ENCODE measurements at regions not wholly inside any gene's neighbourhood (a gene's known extent, or its start where the extent isn't known, plus 50 kb on each side); places are given as distances from the start of the nearest gene placed in this dataset.
A peak's percentile ranks its signal among the peaks of the same experiment; 100 is the strongest.
"Not testable (repeated sequence)": the region's sequence is repeated elsewhere in the genome, so short reads cannot be mapped to it uniquely, and the experiment has no call there.

DNA sequence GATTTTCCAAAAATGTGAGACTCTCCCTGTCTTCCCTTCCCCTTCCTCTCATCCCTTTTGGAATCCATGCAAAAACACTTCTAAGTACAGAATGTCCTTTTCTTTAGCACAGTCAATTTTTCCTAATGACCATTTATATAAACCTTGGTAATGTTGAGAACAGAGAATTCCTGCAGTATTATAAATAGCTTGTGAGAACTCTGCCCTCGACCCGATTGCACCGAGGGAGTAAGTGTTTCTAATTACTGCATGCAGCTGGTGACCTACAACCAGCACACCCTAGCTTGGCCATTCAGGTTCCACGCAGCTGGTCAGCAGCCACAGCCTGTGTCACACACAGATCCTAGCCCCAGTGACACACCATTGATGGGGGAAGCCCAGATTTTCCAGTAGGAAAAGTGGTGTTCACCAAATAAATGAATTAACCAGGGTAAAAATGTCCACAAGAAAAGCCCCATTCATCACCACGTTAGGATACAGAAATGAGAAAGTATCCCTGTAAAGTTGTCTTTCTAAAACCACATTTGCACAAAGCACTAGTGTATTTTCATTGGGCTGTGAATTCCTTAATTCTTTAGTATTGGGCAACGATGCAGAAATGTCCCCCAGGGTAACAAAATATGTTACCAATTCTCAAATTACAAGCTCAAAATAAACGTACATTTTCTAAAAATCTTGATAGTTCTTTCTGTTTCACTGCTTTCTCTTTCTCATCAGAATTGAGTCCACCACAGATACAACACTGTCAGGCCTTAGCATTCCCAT, 499.0 kb upstream of the KLF6 start:
- no peak for DNase-seq

DNA sequence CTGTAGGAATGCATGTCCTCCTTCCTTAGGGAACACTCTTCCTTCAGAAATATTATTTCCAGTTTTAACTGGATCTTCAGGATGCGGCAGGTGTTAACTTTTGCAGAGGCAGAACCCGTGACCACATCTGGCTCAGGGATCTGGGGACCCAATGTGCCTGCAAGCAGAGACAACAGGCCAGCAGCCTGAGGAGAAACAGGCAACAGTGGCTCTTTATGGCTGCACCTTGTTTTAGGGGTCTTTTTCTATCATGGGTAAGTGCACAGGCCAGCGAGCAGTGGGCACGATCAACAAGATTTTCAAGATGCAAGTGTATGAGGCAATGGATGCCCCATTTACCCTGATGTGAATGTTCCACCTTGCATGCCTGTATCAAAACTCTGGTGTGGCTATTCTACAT, 497.5 kb upstream of the KLF6 start:
- DNase-seq = no peak

DNA sequence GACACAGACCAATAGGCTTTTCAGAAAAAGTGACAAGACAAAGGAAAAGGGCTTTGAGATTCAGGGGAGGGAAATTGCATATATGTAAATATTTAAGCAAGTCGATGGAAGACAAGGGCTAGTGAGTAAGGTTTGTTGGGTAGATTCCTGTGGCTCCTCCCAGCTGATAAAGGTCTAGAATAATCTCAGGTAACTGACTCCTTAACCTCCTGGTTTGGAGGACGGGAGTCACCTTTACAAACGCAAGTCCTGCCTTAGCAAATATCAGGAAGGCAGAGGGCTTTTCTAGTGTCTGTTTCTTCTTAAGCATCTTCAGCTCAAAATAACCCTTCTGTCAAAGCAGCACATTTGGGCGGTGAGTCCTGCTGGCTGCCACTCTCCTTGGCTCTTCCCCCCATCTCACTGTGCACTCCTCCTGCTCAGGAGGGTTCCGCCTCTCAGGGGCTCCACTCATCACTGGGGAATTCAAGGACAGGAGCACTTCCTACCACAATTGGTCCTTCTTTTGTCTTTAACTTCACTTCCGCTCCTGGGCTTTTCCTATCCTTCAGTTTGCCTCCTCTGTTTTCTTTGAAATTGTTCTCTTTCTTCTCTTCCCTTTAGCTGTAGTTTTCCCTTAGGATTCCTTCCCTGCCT, 496.3 kb upstream of the KLF6 start:
- no peak for DNase-seq

DNA sequence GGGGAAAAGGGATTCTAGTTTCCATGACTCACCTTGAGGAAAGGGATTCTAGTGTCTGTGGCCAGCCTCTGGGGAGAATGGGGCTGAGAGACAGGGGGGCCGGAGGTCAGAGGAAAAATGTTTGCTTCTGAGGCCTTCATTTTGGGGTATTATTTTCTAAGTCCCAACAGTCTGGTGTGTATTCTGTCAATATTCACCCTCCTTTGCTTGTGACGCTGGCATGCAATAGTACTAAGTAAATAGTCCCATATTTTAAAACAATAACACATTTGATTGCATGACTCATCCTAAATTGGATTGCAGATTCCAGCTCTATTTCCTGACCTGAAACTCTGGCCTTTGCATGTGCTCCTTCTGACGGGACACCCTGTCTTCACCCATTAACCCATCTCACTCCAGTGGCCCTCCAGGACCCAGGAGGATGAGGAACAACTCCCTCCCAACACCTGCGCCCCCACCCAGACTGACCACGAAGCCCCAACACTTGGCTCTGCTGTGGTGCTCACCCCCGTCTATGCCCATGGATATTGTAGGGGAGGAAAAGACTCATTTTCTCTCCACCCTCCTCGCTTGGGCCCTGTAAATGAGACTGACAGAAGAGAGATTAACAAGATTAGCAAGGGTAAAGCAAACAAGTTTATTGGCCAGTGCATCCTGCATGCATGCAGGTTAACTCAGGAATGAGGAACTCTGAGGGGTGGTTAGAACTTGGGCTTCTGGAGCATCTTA, 495.6 kb upstream of the KLF6 start:
- DNase-seq = peak; percentile 79

DNA sequence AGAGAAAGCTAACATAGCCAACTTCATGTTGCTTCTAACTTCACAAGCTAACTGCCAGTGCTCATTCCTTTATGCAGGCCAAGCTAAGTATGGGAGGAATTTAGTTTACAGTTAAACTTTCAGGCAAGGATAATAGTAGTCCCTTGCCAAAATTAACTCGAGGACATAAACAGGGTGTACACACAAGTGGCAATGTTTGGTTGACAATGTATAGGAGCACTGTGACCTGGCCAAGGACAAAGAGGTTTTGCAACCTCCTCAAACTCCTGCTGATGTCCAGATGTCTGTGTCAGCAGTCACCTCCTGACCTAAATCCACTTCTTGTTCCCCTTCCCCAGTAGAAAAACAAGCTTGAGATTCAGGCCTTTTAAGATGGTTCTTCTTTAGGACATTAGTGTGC, 494.6 kb upstream of the KLF6 start:
- DNase-seq = no peak

DNA sequence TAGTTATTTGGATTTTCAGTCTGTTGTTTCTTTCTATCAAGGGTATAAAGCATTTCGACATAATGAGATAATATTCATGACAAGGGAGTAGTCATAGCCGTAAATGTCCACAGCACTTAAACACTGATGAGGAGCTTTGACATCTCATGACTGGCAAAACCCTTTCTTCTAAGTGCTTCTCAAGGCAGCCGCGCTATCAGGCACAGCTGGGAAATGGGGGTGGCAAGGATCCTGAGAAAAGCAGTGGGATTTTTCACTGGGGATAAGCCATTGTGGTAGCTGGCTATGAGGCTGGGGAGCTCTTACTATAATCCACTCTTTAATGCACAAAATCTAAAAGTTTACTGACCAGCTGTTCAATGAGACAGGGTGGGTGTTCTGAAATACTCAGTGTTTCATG, 493.2 kb upstream of the KLF6 start:
- no peak for DNase-seq

DNA sequence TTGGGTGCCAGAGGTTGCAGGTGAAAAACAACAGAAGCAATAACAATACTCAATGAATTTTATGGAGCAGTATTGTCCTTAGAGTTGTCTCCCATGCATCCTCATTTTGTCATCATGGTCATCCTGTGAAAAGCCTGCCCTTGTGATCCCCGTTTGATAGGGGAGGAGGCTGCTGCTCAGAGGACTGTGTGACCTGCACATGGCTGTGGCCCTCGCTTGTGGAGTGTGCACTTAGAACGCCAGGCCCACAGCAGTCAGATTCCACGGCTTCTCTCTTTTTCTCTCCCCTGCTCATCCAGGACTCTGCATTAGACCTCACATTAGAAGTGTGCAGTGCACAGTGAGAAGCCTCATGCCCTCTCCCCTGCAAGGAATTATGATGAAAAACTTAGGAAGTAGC, 491.1 kb upstream of the KLF6 start:
- DNase-seq = no peak

DNA sequence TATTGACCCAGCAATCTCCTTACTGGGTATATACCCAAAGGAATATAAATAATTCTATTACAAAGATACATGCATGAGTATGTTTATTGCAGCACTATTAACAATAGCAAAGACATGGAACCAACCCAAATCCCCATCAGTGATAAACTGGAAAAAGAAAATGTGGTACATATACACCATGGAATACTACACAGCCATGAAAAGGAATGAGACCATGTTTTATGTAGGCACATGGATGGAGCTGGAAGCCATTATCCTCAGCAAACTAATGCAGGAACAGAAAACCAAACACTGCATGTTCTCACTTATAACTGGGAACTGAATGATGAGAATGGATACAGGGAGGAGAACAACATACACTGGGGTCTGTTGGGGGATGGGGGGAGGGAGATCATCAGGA, 489.7 kb upstream of the KLF6 start:
- not testable (repeated sequence) for DNase-seq

DNA sequence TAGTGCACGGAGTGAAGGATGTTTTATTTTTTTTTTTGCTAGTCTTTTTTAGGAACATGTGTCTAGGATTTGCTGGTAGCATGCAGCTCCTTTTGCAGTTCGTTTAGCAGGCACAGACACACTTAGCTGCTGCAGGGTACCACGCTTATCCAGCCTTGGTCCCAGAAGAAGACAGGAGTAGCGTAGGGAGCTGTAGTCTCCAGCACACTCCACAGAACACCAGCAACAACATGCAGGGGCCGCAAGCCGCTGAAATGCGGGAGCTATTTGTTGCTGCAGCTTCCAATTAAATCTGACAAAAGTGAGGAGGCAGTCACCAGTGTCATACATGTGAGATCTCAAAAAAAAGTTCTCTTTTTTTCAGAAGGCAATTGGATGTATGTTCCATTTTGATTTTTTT, 486.2 kb upstream of the KLF6 start:
- DNase-seq = no peak

DNA sequence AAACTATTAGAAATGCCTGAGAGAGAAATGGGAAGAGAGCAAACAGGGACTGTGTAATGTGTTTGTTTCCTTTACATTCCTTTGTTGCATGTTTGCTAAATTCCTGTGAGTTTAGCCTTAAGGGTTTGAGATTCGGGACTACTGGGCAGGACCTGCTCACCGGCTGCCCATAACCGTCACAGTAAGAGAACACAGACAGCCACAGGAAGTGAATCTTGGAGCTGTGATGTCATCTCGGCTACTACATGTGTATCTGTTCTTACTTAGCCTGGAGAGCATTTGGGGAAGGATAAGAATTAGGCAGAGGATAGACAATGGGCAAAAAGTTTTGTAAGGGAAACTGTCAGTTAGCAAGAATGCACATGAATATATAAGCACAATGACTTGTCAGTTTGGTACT, 485.1 kb upstream of the KLF6 start:
- DNase-seq = peak; percentile 77

DNA sequence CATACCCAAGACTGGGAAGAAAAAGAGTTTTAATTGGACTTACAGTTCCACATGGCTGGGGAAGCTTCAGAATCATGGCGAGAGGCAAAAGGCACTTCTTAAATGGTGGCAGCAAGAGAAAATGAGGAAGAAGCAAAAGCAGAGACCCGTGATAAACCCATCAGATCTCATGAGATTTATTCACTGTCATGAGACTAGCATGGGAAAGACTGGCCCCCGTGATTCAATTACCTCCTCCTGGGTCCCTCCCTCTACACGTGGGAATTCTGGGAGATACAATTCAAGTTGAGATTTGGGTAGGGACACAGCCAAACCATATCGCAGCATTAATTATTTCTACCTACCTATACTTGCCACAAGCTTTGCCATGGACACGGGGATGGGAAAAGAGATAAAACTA, 483.5 kb upstream of the KLF6 start:
- not testable (repeated sequence) for DNase-seq

DNA sequence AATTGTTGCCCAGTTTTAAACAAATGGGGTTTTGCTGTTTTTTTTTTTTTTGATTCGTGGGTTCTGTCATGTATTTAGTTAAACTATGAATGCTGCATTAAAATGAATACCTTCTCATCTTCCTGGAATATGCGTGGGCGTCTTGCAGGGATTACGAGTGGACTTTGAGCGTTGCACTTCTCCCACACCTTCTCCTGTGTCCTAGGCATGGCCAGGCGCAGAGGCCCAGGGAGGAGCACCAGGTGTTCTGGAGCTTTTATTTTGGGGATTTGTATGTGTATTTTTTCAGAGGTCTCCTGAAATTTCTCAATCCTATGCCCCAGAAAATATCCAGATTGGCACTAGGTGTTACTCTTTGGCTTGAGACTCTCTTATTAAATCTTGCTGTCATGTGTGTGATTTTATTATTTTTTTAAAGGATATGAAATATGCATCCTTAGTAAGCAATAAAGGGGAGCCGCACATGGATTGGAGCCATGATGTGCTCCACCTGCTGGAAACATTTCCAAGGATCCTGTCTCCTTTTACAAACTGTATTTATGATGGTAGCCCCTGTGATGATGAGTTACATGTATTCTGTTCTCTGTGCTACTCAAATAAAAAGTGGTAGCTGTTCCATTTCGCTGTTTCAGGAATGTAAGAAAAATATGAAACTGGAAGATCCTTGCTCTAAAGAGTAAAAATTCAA, 482.2 kb upstream of the KLF6 start:
- peak; percentile 63 for DNase-seq

DNA sequence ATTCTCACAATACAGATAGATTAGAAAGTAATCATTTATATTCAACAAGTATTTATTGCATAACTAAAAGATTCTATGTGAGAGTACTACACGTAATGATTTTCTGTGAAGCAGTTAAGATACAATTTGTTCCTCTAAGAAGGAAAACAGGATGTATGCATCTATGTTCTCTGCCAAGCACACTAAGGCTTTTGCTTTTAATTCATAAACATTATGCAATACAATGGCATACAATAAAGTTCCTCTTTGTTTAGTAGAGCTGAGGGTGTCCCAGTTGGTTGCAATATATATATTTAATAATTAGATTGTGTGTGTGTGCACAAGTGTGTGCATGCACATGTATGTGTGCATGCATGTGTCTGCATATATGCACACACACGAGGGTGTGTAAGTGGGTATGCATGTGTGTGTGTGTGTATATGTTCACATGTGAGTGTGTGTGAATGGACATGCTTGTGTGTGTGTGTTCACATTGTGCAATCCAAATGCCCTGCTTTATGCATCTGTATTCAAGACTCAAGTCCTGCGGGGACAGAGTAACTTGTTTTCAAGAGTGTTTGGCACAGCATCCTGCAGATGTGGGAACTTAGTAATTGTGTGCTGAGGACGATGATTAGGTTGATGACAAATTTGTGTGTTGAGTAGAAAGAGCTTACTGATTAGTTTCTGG, 481.5 kb upstream of the KLF6 start:
- peak; percentile 80 for DNase-seq

DNA sequence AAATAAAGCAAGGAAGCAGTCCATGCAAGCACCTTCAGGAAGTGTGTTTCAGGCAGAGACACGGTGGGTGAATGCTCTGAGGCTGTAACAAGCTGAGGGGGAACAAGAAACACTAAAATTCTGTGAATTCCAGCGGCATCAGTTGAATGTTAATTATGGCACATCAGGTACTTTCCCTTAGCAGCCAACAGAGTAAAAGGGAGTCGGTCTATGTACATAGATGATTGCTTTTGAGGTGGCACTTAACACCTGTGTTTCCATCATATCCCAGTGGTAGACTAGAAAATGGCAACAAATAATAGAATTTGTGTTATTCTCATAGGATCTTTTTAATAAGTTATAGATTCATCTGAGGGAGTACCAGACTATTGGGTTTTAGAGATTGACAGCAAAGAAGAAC, 481.0 kb upstream of the KLF6 start:
- DNase-seq = no peak

DNA sequence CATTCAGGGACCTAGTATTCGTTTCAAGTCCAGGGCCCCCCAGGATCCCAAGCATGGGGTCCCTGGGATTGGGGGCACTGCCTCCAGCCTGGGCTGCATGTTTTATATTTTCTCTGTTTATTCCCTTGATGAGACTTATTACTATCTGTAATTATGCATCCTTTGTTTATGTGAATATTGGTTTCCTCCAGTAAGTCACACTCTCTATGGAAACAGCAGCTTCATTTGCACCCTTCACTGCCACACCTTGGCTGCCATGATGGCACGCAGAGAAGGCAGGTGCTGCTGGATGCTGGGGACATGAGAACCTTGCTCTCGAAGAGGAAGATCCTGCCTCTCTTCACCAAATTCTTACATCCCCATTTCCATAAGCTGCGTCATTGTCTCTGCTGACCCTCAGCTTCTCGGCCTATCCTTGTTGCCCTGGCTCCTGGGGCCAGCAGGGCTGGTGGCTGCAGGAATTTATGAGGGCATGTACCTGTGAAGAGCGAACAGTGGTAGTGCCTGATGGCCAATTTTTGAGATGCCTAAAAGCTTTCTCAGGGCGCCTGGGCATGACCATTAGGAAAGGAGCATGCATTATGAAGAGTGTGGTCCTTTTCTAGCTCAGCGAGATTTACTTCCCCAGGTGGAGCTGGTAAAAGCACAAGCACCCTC, 479.3 kb upstream of the KLF6 start:
- no peak for DNase-seq

DNA sequence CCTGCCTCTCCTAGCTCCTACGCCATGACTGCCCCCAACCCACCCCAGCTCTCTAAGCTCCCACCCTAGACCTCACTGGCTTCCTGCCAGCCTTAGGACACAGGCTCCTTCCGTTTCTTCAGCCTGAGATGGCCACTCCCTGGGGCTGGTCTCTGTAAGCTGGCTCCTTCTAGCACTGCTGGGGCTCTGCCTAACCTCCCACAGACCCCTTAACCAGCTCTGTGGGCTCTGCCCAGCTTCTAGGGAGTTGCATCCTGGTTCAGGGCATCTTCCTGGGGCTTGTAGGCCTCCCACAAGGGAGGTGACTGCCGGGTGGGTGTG, 478.6 kb upstream of the KLF6 start:
- no peak for DNase-seq

DNA sequence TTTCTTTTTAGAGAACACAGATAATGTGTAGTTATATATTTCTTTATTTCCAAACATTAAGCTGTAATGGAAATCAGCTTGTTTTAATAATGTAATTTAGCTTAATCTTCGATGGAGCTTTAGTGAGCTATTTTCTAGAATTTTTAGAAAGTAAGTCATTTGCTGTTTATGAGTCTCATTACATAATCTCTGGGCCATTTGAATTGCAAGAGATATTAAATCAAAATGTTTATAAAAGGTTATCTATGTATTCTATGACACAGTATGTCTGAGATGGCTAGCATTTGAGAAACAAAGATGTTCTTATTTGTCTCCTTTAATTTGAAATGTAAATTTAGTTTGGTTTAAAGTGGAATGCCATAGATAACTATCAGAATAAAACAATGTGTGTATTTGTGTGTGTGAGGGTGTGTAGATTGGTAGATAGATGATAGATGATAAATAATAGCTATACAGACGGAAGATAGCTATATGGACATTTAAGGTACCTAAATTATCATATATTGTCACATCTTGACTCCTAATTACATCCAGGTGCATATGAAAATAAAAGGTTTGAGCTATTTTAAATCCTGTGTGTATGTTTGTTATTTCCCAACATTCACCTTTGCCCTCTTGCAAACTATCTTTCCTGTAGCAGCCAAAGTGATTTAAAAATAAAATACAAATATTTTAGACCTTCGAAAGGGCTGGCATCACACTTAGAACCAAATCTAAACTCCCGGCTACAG, 478.0 kb upstream of the KLF6 start:
- no peak for DNase-seq

DNA sequence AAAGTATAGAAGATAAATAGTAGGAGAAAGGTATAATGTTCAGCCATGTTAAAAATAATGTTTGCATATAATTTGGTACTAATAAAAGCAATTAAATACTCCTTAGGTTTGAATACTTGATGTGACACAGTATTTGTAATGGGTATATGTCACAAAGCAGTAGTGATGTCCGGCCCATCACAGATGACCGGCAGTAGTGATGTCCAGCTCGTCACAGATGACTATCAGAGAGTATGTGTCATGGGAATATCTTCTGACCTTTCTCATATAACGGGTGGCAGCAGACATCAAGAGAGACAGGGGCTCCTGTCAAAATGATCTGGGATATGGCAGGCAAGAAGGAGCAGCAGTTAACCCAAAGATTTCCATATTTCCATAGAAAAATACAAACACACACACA, 477.4 kb upstream of the KLF6 start:
- DNase-seq = no peak

DNA sequence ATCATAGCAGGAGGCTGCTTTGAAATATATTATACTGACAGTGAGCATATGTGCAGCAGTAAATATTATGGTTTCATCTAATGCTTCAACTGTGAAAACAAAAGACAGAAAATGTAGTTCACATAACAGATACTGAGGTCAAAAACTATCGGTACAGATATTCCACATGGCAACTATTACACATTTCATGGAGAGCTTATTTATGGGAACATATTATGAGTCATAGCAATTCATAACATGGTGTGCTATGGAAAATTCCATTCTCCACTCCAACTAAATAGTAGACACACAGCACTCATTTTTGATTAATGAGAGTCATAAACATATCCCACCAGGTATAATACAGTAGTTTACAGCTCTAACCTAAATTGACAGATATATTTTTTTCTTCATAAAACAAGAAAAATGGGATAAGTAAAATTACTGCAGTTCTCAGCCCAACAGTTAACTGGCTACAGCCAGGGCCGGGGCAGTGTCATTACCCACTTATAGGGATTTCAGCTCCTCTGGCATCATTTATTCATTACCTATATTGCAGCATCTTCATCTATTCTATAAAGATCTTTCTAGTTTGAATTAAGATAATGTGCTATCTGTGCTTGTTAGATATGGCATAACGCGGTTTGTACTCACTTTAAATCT, 475.6 kb upstream of the KLF6 start:
- DNase-seq = peak; percentile 86

DNA sequence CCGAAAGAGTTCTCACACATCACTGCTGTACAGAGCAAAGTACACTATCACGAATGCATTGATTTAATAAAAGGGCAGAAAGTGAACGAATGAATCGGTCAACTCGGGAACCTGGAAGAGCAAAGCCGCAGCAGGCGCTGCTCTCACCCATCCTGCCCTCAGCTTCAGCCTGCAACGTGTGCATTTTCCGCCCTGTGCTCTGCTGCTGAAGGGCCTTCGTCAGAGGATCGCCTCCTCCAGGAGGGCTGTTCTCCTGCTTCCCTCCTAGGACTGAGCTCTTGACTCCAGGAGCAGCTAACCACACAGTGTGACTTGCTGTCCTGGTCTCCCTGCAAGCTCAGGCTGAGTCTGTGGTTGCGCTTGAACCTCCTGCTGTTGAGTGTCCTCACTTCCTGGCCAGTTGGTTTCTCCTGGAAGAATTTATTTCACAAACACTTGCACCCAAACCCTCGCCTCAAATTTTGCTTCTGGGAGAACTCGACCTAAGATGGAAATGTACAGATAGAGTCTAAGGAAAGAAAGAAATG, 473.0 kb upstream of the KLF6 start:
- DNase-seq = no peak

DNA sequence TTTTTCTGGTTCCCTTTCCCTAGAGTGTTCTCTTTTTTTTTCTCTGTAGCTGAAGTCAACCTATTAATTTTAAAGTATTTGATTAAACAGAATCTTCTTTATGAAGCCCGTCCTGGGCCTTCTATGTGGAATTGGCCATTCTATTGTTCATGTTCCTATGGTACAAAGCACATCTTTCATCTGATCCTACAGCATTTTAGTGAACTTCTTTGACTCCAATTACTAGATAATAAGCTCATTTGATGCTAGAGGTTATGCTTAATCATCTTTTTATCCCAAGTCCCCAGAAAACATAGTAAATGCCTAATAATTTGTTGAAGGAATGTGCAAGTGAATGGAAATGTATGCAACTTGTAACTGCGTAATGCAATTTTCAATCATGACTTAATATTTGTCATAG, 472.0 kb upstream of the KLF6 start:
- no peak for DNase-seq
